ENCODE measurements at regions not wholly inside any gene's neighbourhood (a gene's known extent, or its start where the extent isn't known, plus 50 kb on each side); places are given as distances from the start of the nearest gene placed in this dataset.
A peak's percentile ranks its signal among the peaks of the same experiment; 100 is the strongest.

- Histone ChIP-seq H3K36me3 (ENCODE audit: control insufficient read depth in 3 of 3, insufficient read depth in 3 of 3, low read length in 3 of 3) (no peaks in the 10 kb centered on the region), H3K4me1 (ENCODE audit: control insufficient read depth in 3 of 3, insufficient read depth in 3 of 3, low read length in 3 of 3) (peaks cover 53 to 65% (median 54%) of the 10 kb centered on the region in 3 donors), H3K9me3 (ENCODE audit: control insufficient read depth in 3 of 3, low read length in 3 of 3) (no peaks in the 10 kb centered on the region), H3K27ac (ENCODE audit: low read depth, low read length) (no peak overlapping the region), H3K4me3 (ENCODE audit: low read length in 3 of 3) (no peak overlapping the region), H3K9ac (ENCODE audit: low read depth in 1 of 3, low read length in 3 of 3) (no peak overlapping the region), H3K27me3 (ENCODE audit: control insufficient read depth in 3 of 3, insufficient read depth in 3 of 3, low read length in 3 of 3) (no peaks in the 10 kb centered on the region)
These were observed 152.5 kb downstream of the MRPL14 start for GRCh38 chr6:43974643-43975230.

GRCh38 chr6:43973357-43973756, 153.9 kb downstream of the MRPL14 start:
- H3K4me3 ChIP-seq (ENCODE audit: low read length in 3 of 3): peak overlapping the region in 1 of 3 donors; percentile 25
- H3K27ac ChIP-seq (ENCODE audit: low read depth, low read length): peak overlapping the region; percentile 55
- no peaks in the 10 kb centered on the region for H3K27me3 ChIP-seq (ENCODE audit: control insufficient read depth in 3 of 3, insufficient read depth in 3 of 3, low read length in 3 of 3)
- H3K9me3 ChIP-seq (ENCODE audit: control insufficient read depth in 3 of 3, low read length in 3 of 3): no peaks in the 10 kb centered on the region
- H3K4me1 ChIP-seq (ENCODE audit: control insufficient read depth in 3 of 3, insufficient read depth in 3 of 3, low read length in 3 of 3): peaks cover 39 to 53% (median 44%) of the 10 kb centered on the region in 3 donors
- peak overlapping the region in 2 of 3 donors; percentile 59 to 70 for H3K9ac ChIP-seq (ENCODE audit: low read depth in 1 of 3, low read length in 3 of 3)
- H3K36me3 ChIP-seq (ENCODE audit: control insufficient read depth in 3 of 3, insufficient read depth in 3 of 3, low read length in 3 of 3): no peaks in the 10 kb centered on the region

GRCh38 chr6:43972913-43973300, 154.3 kb downstream of the MRPL14 start:
- Histone ChIP-seq H3K4me1 (ENCODE audit: control insufficient read depth in 3 of 3, insufficient read depth in 3 of 3, low read length in 3 of 3) (peaks cover 35 to 49% (median 44%) of the 10 kb centered on the region in 3 donors), H3K27ac (ENCODE audit: low read depth, low read length) (peak overlapping the region; percentile 61), H3K9me3 (ENCODE audit: control insufficient read depth in 3 of 3, low read length in 3 of 3) (no peaks in the 10 kb centered on the region), H3K27me3 (ENCODE audit: control insufficient read depth in 3 of 3, insufficient read depth in 3 of 3, low read length in 3 of 3) (no peaks in the 10 kb centered on the region), H3K9ac (ENCODE audit: low read depth in 1 of 3, low read length in 3 of 3) (peak overlapping the region in 2 of 3 donors; percentile 59 to 70), H3K4me3 (ENCODE audit: low read length in 3 of 3) (no peak overlapping the region), H3K36me3 (ENCODE audit: control insufficient read depth in 3 of 3, insufficient read depth in 3 of 3, low read length in 3 of 3) (no peaks in the 10 kb centered on the region)

- H3K27ac ChIP-seq (ENCODE audit: low read depth, low read length): peak overlapping the region; percentile 61
- peaks cover 32 to 44% (median 40%) of the 10 kb centered on the region in 3 donors for H3K4me1 ChIP-seq (ENCODE audit: control insufficient read depth in 3 of 3, insufficient read depth in 3 of 3, low read length in 3 of 3)
- H3K4me3 ChIP-seq (ENCODE audit: low read length in 3 of 3): no peak overlapping the region
- no peaks in the 10 kb centered on the region for H3K27me3 ChIP-seq (ENCODE audit: control insufficient read depth in 3 of 3, insufficient read depth in 3 of 3, low read length in 3 of 3)
- H3K36me3 ChIP-seq (ENCODE audit: control insufficient read depth in 3 of 3, insufficient read depth in 3 of 3, low read length in 3 of 3): no peaks in the 10 kb centered on the region
- peak overlapping the region in 2 of 3 donors; percentile 25 to 70 for H3K9ac ChIP-seq (ENCODE audit: low read depth in 1 of 3, low read length in 3 of 3)
- H3K9me3 ChIP-seq (ENCODE audit: control insufficient read depth in 3 of 3, low read length in 3 of 3): no peaks in the 10 kb centered on the region
These were observed 154.9 kb downstream of the MRPL14 start for GRCh38 chr6:43972179-43972912.

- H3K4me1 ChIP-seq (ENCODE audit: control insufficient read depth in 3 of 3, insufficient read depth in 3 of 3, low read length in 3 of 3): peaks cover 32 to 42% (median 40%) of the 10 kb centered on the region in 3 donors
- peak overlapping the region in 2 of 3 donors; percentile 17 to 70 for H3K9ac ChIP-seq (ENCODE audit: low read depth in 1 of 3, low read length in 3 of 3)
- H3K9me3 ChIP-seq (ENCODE audit: control insufficient read depth in 3 of 3, low read length in 3 of 3): no peaks in the 10 kb centered on the region
- peak overlapping the region; percentile 61 for H3K27ac ChIP-seq (ENCODE audit: low read depth, low read length)
- no peak overlapping the region for H3K4me3 ChIP-seq (ENCODE audit: low read length in 3 of 3)
- no peaks in the 10 kb centered on the region for H3K27me3 ChIP-seq (ENCODE audit: control insufficient read depth in 3 of 3, insufficient read depth in 3 of 3, low read length in 3 of 3)
- H3K36me3 ChIP-seq (ENCODE audit: control insufficient read depth in 3 of 3, insufficient read depth in 3 of 3, low read length in 3 of 3): no peaks in the 10 kb centered on the region
These were observed 155.5 kb downstream of the MRPL14 start for GRCh38 chr6:43971776-43972126.

GRCh38 chr6:43970913-43971775, 156.1 kb downstream of the MRPL14 start:
- no peaks in the 10 kb centered on the region for H3K27me3 ChIP-seq (ENCODE audit: control insufficient read depth in 3 of 3, insufficient read depth in 3 of 3, low read length in 3 of 3)
- no peak overlapping the region for H3K27ac ChIP-seq (ENCODE audit: low read depth, low read length)
- peak overlapping the region in 1 of 3 donors; percentile 73 for H3K9ac ChIP-seq (ENCODE audit: low read depth in 1 of 3, low read length in 3 of 3)
- H3K4me3 ChIP-seq (ENCODE audit: low read length in 3 of 3): no peak overlapping the region
- H3K36me3 ChIP-seq (ENCODE audit: control insufficient read depth in 3 of 3, insufficient read depth in 3 of 3, low read length in 3 of 3): no peaks in the 10 kb centered on the region
- H3K9me3 ChIP-seq (ENCODE audit: control insufficient read depth in 3 of 3, low read length in 3 of 3): no peaks in the 10 kb centered on the region
- H3K4me1 ChIP-seq (ENCODE audit: control insufficient read depth in 3 of 3, insufficient read depth in 3 of 3, low read length in 3 of 3): peaks cover 32 to 42% (median 40%) of the 10 kb centered on the region in 3 donors

DNA sequence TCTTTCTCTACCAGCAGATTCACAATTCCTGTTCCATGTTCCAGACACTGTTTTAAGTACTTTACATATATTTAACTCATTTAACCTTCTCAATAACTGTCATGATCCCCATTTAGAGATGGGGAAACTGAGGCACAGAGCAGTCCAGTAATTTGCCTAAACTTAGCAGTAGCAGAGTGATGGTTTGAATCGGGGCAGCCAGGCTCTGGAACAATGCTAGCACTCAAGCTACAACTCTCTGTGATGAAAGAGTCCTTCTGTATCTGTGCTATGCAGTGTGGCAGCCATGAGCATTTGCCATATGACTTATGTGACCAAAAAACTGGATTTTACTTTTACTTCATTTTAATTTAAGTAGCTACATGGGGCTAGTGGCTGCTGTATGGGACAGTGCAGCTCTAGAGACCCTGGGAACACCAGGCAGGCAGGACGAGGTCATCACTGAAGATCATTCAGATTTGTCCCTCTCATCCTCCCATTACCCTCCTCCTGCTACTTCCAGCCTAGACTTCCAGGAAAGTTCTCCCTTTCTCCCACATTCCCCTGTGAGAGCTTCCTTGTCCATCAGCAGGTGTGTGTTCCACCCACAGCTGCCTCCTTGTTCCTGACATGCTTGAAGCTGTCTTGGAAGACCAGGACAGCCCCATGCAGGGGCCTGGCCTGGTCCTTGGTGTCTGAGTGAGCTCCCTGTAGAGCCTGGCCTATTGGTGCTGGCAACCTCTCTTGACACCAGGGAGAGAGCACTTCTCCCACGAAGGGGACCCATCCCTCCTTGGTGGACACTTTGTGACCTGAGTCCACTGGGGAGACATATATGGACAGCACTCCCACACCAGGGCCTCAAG, 157.0 kb downstream of the MRPL14 start:
- Histone ChIP-seq H3K4me3 (ENCODE audit: low read length in 3 of 3) (no peak overlapping the region), H3K27ac (ENCODE audit: low read depth, low read length) (no peak overlapping the region), H3K4me1 (ENCODE audit: control insufficient read depth in 3 of 3, insufficient read depth in 3 of 3, low read length in 3 of 3) (peaks cover 32 to 42% (median 40%) of the 10 kb centered on the region in 3 donors), H3K36me3 (ENCODE audit: control insufficient read depth in 3 of 3, insufficient read depth in 3 of 3, low read length in 3 of 3) (no peaks in the 10 kb centered on the region), H3K9ac (ENCODE audit: low read depth in 1 of 3, low read length in 3 of 3) (peak overlapping the region in 1 of 3 donors; percentile 73), H3K27me3 (ENCODE audit: control insufficient read depth in 3 of 3, insufficient read depth in 3 of 3, low read length in 3 of 3) (no peaks in the 10 kb centered on the region), H3K9me3 (ENCODE audit: control insufficient read depth in 3 of 3, low read length in 3 of 3) (no peaks in the 10 kb centered on the region)

DNA sequence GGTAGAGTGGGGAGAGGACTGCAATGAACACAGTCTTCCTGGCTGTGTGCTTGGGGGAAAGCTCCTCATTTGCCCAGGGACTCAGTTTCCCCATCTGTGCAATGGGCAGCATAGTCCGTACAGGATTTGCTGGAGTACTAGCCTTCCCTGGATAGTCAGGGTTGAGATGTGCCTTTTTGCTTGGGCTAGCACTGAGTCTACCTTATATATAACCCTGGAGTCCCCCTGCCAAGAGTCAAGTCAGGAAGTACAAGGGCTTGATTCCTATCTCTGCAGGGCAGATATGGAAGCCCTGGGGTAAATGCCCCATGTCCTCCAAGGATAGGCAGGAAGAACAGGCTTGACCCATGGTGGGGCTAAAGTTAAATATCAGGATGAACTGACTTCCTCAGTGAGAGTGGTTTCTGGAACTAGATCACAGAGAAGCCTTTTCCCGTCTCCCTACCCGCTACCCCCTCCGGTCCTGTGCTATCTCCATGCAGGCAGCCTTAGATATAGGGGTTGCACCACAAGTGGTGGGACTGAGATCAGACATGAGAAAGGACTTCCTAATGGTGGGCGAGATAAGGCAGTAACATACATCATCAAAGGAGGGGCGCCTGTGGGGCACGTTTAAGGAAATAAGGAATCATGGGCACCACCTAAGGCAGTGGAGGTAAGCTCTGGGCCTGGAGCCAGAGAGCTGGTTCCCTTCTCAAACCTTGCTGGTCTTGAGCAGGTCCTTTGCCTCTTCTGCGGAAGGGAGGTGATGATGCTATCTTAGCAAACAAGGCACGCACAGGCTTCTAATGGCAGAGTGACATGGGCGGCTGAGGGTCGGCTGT, 157.9 kb downstream of the MRPL14 start:
- H3K4me1 ChIP-seq (ENCODE audit: control insufficient read depth in 3 of 3, insufficient read depth in 3 of 3, low read length in 3 of 3): peaks cover 32 to 42% (median 40%) of the 10 kb centered on the region in 3 donors
- no peaks in the 10 kb centered on the region for H3K36me3 ChIP-seq (ENCODE audit: control insufficient read depth in 3 of 3, insufficient read depth in 3 of 3, low read length in 3 of 3)
- no peak overlapping the region for H3K4me3 ChIP-seq (ENCODE audit: low read length in 3 of 3)
- H3K9ac ChIP-seq (ENCODE audit: low read depth in 1 of 3, low read length in 3 of 3): no peak overlapping the region
- no peak overlapping the region for H3K27ac ChIP-seq (ENCODE audit: low read depth, low read length)
- H3K9me3 ChIP-seq (ENCODE audit: control insufficient read depth in 3 of 3, low read length in 3 of 3): no peaks in the 10 kb centered on the region
- H3K27me3 ChIP-seq (ENCODE audit: control insufficient read depth in 3 of 3, insufficient read depth in 3 of 3, low read length in 3 of 3): no peaks in the 10 kb centered on the region
